NCI-H2107 treated with DMSO at 0.1 percent for 48 hours (cell line): ENCODE measurements at regions not wholly inside any gene's neighbourhood (a gene's known extent, or its start where the extent isn't known, plus 50 kb on each side); places are given as distances from the start of the nearest gene placed in this dataset.
"Not testable (repeated sequence)": the region's sequence is repeated elsewhere in the genome, so short reads cannot be mapped to it uniquely, and the experiment has no call there.

Source experiments
- DNase-seq: peaks from one replicate; lab custom pipeline; 2025; ENCODE audit not compliant: unreplicated experiment; lab: John Stamatoyannopoulos, UW

GRCh38 chr6:115310156-115310555, 750.5 kb downstream of the FRK start:
- no peak for DNase-seq

GRCh38 chr6:115302731-115303130, 758.0 kb downstream of the FRK start:
- DNase-seq, result no peak

GRCh38 chr6:115287467-115287866, 773.2 kb downstream of the FRK start:
- no peak for DNase-seq

- DNase-seq, result no peak
Measured at GRCh38 chr6:115276881-115277565, 783.7 kb downstream of the FRK start.

- no peak for DNase-seq
Measured at GRCh38 chr6:115272311-115272710, 788.4 kb downstream of the FRK start.

- DNase-seq, result no peak
Measured at GRCh38 chr6:115271434-115271833, 789.3 kb downstream of the FRK start.

GRCh38 chr6:115270953-115271352, 789.7 kb downstream of the FRK start:
- no peak for DNase-seq

GRCh38 chr6:115241373-115241772, 819.3 kb downstream of the FRK start:
- no peak for DNase-seq

- DNase-seq, result no peak
Measured at GRCh38 chr6:115221198-115221597, 839.5 kb downstream of the FRK start.

GRCh38 chr6:115220551-115221159, 840.0 kb downstream of the FRK start:
- no peak for DNase-seq

- DNase-seq, result no peak
Measured at GRCh38 chr6:115219645-115220044, 841.0 kb downstream of the FRK start.

GRCh38 chr6:115216835-115217234, 843.9 kb downstream of the FRK start:
- DNase-seq, result no peak

- no peak for DNase-seq
Measured at GRCh38 chr6:115214283-115214682, 846.4 kb downstream of the FRK start.

GRCh38 chr6:115203381-115203780, 857.3 kb downstream of the FRK start:
- DNase-seq, result no peak

GRCh38 chr6:115194981-115195638, 852.3 kb upstream of the HS3ST5 start:
- DNase-seq, result no peak

- no peak for DNase-seq
Measured at GRCh38 chr6:115191989-115192388, 849.2 kb upstream of the HS3ST5 start.

GRCh38 chr6:115190534-115190933, 847.7 kb upstream of the HS3ST5 start:
- DNase-seq, result no peak

GRCh38 chr6:115175456-115175855, 832.6 kb upstream of the HS3ST5 start:
- not testable (repeated sequence) for DNase-seq

- DNase-seq, result not testable (repeated sequence)
Measured at GRCh38 chr6:115165912-115166311, 823.1 kb upstream of the HS3ST5 start.

- no peak for DNase-seq
Measured at GRCh38 chr6:115159733-115160132, 816.9 kb upstream of the HS3ST5 start.

GRCh38 chr6:115137910-115138309, 795.1 kb upstream of the HS3ST5 start:
- no peak for DNase-seq

- DNase-seq, result no peak
Measured at GRCh38 chr6:115133790-115134189, 791.0 kb upstream of the HS3ST5 start.
